GM12878 (cell line): ENCODE measurements at regions not wholly inside any gene's neighbourhood (a gene's known extent, or its start where the extent isn't known, plus 50 kb on each side); places are given as distances from the start of the nearest gene placed in this dataset.

ENCODE experiments used
- BCL3 ChIP-seq: IDR thresholded peaks from 2 replicates; pipeline ENCODE4 v1.6.1; 2011; ENCODE audit warnings: borderline replicate concordance, low read depth, mild to moderate bottlenecking, moderate library complexity, low read length; ENCODE audit not compliant: insufficient read depth, poor library complexity, severe bottlenecking
- BHLHE40 ChIP-seq, 2 experiments: fragments of 450-650 bp in 1 of 2; IDR thresholded peaks; 2 replicates each; pipeline ENCODE4 v1.6.1; 2011 to 2017; ENCODE audit warnings: low read depth in 2 of 2, borderline replicate concordance in 1 of 2, improper control_type of control experiment in 1 of 2, low read length in 1 of 2, mild to moderate bottlenecking in 1 of 2
- CHD4 ChIP-seq: fragments of 200-600 bp; sonication (generic); IDR thresholded peaks from 2 replicates; pipeline ENCODE4 v1.6.1; 2016; ENCODE audit warnings: mild to moderate bottlenecking
- CUX1 ChIP-seq: IDR thresholded peaks from 2 replicates; pipeline ENCODE4 v1.6.1; 2012; ENCODE audit warnings: improper control_type of control experiment, low read depth, low read length; ENCODE audit not compliant: insufficient replicate concordance
- ETV6 ChIP-seq, 2 experiments: fragments of 450-650 bp in 1 of 2; IDR thresholded peaks in 1 of 2; conservative IDR thresholded peaks in 1 of 2; 2 replicates each; pipeline ENCODE4 v1.6.1; 2014; ENCODE audit warnings: antibody characterized with exemption in 1 of 2, borderline replicate concordance in 1 of 2, low read depth in 1 of 2, mild to moderate bottlenecking in 1 of 2, moderate library complexity in 1 of 2
- IKZF1 ChIP-seq: fragments of 450-650 bp; conservative IDR thresholded peaks from 2 replicates; pipeline ENCODE4 v1.6.1; 2017; ENCODE audit warnings: antibody characterized with exemption, mild to moderate bottlenecking
- IKZF2 ChIP-seq, 2 experiments: fragments of 450-650 bp; IDR thresholded peaks; 2 replicates each; pipeline ENCODE4 v1.6.1; 2017; ENCODE audit warnings: mild to moderate bottlenecking in 2 of 2, moderate library complexity in 2 of 2
- IRF5 ChIP-seq: fragments of 450-650 bp; IDR thresholded peaks from 2 replicates; pipeline ENCODE4 v1.6.1; 2017; ENCODE audit warnings: borderline replicate concordance
- KLF5 ChIP-seq: fragments of 450-650 bp; IDR thresholded peaks from 2 replicates; pipeline ENCODE4 v1.6.1; 2014; ENCODE audit warnings: mild to moderate bottlenecking; ENCODE audit not compliant: partially characterized antibody
- MLLT1 ChIP-seq: fragments of 450-650 bp; IDR thresholded peaks from 2 replicates; pipeline ENCODE4 v1.6.1; 2016; ENCODE audit warnings: mild to moderate bottlenecking
- MTA2 ChIP-seq: fragments of 450-650 bp; IDR thresholded peaks from 2 replicates; pipeline ENCODE4 v1.6.1; 2016; ENCODE audit warnings: low read depth, mild to moderate bottlenecking, moderate library complexity
- MTA3 ChIP-seq: IDR thresholded peaks from 2 replicates; pipeline ENCODE4 v1.6.1; 2012; ENCODE audit warnings: low read length, inconsistent platforms, borderline replicate concordance
- NR2F1 ChIP-seq: fragments of 450-650 bp; conservative IDR thresholded peaks from 2 replicates; pipeline ENCODE4 v1.6.1; 2017; ENCODE audit warnings: mild to moderate bottlenecking
- PML ChIP-seq: IDR thresholded peaks from 2 replicates; pipeline ENCODE4 v1.6.1; 2012; ENCODE audit warnings: low read length, inconsistent platforms
- POLR2A ChIP-seq: IDR thresholded peaks from 2 replicates; pipeline ENCODE4 v1.6.1; 2011; ENCODE audit warnings: low read depth, mild to moderate bottlenecking, low read length
- RAD21 ChIP-seq: IDR thresholded peaks from 2 replicates; pipeline ENCODE4 v1.6.1; 2011; ENCODE audit warnings: mild to moderate bottlenecking, low read depth, low read length, moderate library complexity; ENCODE audit not compliant: insufficient read depth
- SRF ChIP-seq, 2 experiments: IDR thresholded peaks; 2 replicates each; pipeline ENCODE4 v1.6.1; 2011; ENCODE audit warnings: low read depth in 2 of 2, low read length in 2 of 2, mild to moderate bottlenecking in 1 of 2, moderate library complexity in 1 of 2
- USF2 ChIP-seq: IDR thresholded peaks from 2 replicates; pipeline ENCODE4 v1.6.1; 2011; ENCODE audit warnings: low read depth, low read length, improper control_type of control experiment, borderline replicate concordance

GRCh38 chr6:139600919-139601475 lies 226.5 kb upstream of the CITED2 start (continued):
- TF ChIP-seq IRF5 (no peak), POLR2A (no peak), MTA3 (peak; percentile 85; the same call in 1 of the 2 replicates), MLLT1 (no peak), CHD4 (no peak), CUX1 (no peak), USF2 (no peak), BHLHE40 (IDR thresholded peaks at IDR 0.05; ENCODE audit: borderline replicate concordance in 1 of 2, low read depth in 2 of 2, low read length in 1 of 2) (peak in 1 of 2 experiments; percentile 51; a peak in 1 of 4 replicates), BCL3 (peak; percentile 81), IKZF1 (peak; percentile 63), KLF5 (no peak), IKZF2 (IDR thresholded peaks at IDR 0.05) (peak; percentile 85 to 86), RAD21 (peak; percentile 50; the same call in 1 of the 2 replicates), ETV6 (conservative IDR thresholded peaks at IDR 0.05 in 1 of 2, IDR thresholded peaks at IDR 0.05 in 1 of 2; ENCODE audit: borderline replicate concordance in 1 of 2, low read depth in 1 of 2) (peak in 1 of 2 experiments; percentile 38; a peak in 1 of 4 replicates), SRF (IDR thresholded peaks at IDR 0.05; ENCODE audit: low read depth in 2 of 2, low read length in 2 of 2) (0 out of 4 replicates have a peak, but pooled peaks of 1 of the 2 experiments have one; percentile 22), PML (0 out of 2 replicates have a peak, but pooled peaks have one; percentile 64), NR2F1 (peak; percentile 49), MTA2 (peak; percentile 78)
